A549 (cell line): ENCODE measurements at regions not wholly inside any gene's neighbourhood (a gene's known extent, or its start where the extent isn't known, plus 50 kb on each side); places are given as distances from the start of the nearest gene placed in this dataset.
"Not testable (repeated sequence)": the region's sequence is repeated elsewhere in the genome, so short reads cannot be mapped to it uniquely, and the experiment has no call there.

Experiments used
- ATAC-seq, 2 experiments: fragments of 200-7000 bp in 1 of 2; fragments of >200 bp in 1 of 2; cut with Nextera tagmentation in 1 of 2; cut with Tn5 transposase in 1 of 2; 3 replicates each; pipeline versions ENCODE4 v1.8.0 to v1.9.1; 2018 to 2020; ENCODE audit warnings: mild to moderate bottlenecking in 1 of 2, moderate library complexity in 1 of 2
- CTCF ChIA-PET: fragments of 300-600 bp; sonication (Branson Sonifier 250); formaldehyde crosslinking; extraction: SDS; loops from one replicate; lab custom pipeline; 2021; ENCODE audit warnings: antibody characterized with exemption, inconsistent platforms; lab: Yijun Ruan, JAX
- POLR2A ChIA-PET: fragments of 350-600 bp; formaldehyde crosslinking; extraction: SDS; loops from one replicate; lab custom pipeline; 2021; ENCODE audit warnings: antibody characterized with exemption, inconsistent platforms; lab: Yijun Ruan, JAX
- DNase-seq, 2 experiments: peaks; one replicate each; pipeline versions ENCODE4 v3.0.0 to v3.0.0-alpha.2; 2011 to 2016; ENCODE audit warnings: low read depth in 1 of 2, low spot score in 1 of 2
- FAIRE-seq: peaks from 2 replicates; lab custom pipeline; 2011; peaks lifted over from hg19 to GRCh38; lab: Jason Lieb, UNC
- H3K27ac ChIP-seq, 2 experiments: fragments of >200 bp; sonication (Bioruptor Twin); formaldehyde crosslinking; 3 replicates each; pipeline ENCODE4 v1.5.1; 2016 to 2017
- H3K4me1 ChIP-seq: fragments of >200 bp; sonication (Bioruptor Twin); formaldehyde crosslinking; 3 replicates; pipeline ENCODE4 v1.6.1; 2016
- H3K4me2 ChIP-seq: fragments of >200 bp; sonication (Bioruptor Twin); formaldehyde crosslinking; 3 replicates; pipeline ENCODE4 v1.6.1; 2016
- H3K4me3 ChIP-seq: fragments of >200 bp; sonication (Bioruptor Twin); formaldehyde crosslinking; 3 replicates; pipeline ENCODE4 v1.5.1; 2016
- H3K9me3 ChIP-seq: fragments of >200 bp; sonication (Bioruptor Twin); formaldehyde crosslinking; 3 replicates; pipeline ENCODE4 v1.6.1; 2016
- WGBS: methylation state at CpG from one replicate; pipeline ENCODE4 v1.1.6; 2017; ENCODE audit errors: missing lambda C conversion rate; 5-methylcytosine and 5-hydroxymethylcytosine counted together

DNA sequence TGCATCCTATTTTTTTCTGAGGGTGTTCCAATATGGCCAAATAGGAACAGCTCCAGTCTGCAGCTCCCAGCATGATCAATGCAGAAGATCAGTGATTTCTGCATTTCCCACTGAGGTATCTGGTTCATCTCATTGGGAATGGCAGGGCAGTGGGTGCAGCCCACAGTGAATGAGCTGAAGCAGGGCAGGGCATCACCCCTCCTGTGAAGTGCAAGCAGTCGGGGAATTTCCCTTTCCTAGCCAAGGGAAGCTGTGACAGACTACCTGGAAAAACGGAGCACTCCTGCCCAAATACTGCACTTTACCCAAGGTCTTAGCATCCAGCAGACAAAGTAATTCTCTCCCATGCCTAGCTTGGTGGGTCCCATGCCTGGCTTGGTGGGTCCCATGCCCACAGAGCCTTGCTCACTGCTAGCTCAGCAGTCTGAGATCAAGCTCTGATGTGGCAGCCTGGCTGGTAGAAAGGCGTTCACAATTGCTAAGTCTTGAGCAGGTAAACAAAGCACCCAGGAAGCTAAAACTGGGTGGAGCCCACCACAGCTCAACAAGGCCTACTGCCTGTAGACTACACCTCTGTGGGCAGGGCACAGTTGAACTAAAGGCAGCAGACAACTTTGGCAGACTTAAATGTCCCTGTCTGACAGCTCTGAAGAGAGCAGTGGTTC is 352.0 kb downstream of the CDY1B start:
- H3K4me1 ChIP-seq, H3K27ac ChIP-seq, H3K9me3 ChIP-seq, FAIRE-seq, H3K4me2 ChIP-seq, DNase-seq, H3K4me3 ChIP-seq, POLR2A ChIA-PET, CTCF ChIA-PET, ATAC-seq: not testable (repeated sequence)
- no CpG with 5 or more reads among the region's 3 CpGs for WGBS

DNA sequence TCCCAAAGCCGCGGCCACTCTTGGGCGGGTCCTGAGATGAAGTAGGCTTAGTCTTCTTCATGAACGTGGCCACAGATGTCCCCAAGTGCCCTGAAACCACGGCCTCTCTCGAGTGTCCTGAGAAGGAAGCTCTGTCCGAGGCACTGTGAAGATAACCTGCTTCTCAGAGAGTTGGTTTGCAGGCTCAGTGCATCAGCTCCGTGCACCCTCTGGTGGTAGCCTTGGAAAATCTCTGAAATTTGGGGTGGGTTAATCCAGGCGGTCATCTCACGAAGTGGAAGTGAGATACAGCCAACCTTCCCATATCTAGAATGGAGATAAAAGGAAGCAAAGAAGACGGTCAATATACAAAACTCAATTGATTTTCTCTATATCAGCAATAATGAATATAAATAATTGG is 365.9 kb downstream of the CDY1B start:
- H3K4me2 ChIP-seq, H3K9me3 ChIP-seq, FAIRE-seq, DNase-seq, H3K4me3 ChIP-seq, CTCF ChIA-PET, H3K4me1 ChIP-seq, H3K27ac ChIP-seq, POLR2A ChIA-PET: not testable (repeated sequence)
- no CpG with 5 or more reads among the region's 11 CpGs for WGBS
- peak; percentile 62 to 64; a peak in 3 of 6 replicates for ATAC-seq

DNA sequence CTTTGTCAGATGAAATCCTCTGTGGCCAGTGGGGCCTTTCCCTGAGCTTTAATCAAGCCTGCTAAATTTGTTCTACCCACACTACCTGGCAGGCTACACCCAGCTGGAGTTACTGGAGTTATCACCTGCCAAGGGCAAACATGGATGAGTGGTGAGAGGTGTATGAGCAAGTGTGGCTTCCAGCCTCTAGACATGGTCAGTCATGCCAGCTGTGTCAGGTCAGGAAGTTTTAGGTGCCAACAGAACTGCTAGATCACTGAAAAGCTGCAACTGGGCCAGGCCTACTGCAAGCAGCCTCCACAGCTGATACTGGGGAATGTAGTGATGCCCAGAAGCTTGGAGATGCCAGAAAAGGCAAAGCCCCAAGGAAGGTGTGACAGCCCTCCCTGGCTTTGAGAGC is 378.0 kb downstream of the CDY1B start:
- POLR2A ChIA-PET, H3K27ac ChIP-seq, FAIRE-seq, H3K4me1 ChIP-seq, H3K4me2 ChIP-seq, CTCF ChIA-PET, DNase-seq, H3K9me3 ChIP-seq, ATAC-seq, H3K4me3 ChIP-seq: not testable (repeated sequence)

DNA sequence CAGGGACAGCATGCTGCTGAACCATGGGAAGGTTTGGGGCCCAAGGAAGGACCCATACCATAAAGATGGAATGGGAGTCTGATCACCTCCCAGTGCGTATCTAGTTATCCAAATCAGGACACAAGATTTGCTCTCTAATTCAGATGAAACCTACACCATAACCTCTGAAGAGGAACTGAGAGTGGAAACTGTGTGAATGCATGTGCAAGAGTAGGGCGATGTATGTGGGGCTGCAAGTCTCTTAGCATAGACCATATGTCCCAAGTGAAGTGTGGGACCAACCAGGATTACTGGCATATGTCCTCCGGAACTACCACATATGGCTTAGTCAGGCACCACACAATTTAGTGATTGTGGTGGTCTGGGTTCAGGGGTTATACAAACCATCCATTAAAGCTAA is 403.0 kb downstream of the DAZ2 start:
- H3K4me2 ChIP-seq, ATAC-seq, FAIRE-seq, H3K4me3 ChIP-seq, CTCF ChIA-PET, H3K4me1 ChIP-seq, POLR2A ChIA-PET, H3K27ac ChIP-seq, DNase-seq, H3K9me3 ChIP-seq: not testable (repeated sequence)
- no CpG with 5 or more reads among the region's 3 CpGs for WGBS

DNA sequence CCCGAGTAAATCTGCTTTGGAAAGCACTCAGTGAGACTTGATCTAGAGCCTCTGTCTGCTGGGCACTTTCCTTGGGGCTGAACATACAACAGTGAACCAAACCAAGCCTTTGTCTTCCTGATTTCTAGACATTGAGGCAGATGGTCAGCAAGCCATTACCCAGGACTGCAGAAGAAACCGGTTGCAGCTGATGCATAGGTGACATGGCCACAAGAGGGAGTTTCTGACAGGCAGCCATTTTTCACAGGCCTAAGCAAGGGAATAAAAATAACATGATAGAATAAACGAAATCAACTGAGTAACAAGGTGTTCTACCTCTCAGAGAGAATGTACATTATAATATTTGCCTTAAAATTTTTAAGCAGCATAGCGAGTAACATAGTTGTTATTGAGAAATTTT is 391.1 kb downstream of the DAZ2 start:
- FAIRE-seq, H3K4me1 ChIP-seq, H3K27ac ChIP-seq, DNase-seq, POLR2A ChIA-PET, ATAC-seq, H3K4me2 ChIP-seq, H3K4me3 ChIP-seq, CTCF ChIA-PET, H3K9me3 ChIP-seq: not testable (repeated sequence)
- WGBS, result no CpG with 5 or more reads among the region's 4 CpGs

DNA sequence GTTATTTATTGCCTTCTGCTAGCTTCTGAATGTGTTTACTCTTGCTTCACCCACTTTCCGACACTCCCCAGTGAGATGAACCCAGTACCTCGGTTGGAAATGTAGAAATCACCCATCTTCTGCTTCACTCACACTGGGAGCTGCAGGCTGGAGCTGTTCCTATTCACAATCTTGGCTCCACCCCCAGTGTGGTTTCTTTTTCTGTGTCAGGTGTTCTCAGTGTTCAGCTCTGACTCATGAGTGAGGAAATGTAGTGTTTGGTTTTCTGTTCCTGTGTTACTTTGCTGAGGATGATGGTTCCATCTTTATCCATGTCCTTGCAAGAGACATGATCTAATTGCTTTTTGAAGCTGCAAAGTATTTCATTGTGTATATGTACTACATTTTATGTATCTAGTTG is 377.2 kb downstream of the DAZ2 start:
- POLR2A ChIA-PET, ATAC-seq, H3K27ac ChIP-seq, H3K4me2 ChIP-seq, H3K9me3 ChIP-seq, CTCF ChIA-PET, DNase-seq, FAIRE-seq, H3K4me3 ChIP-seq, H3K4me1 ChIP-seq: not testable (repeated sequence)
- WGBS, result no CpG with 5 or more reads among the region's 2 CpGs

DNA sequence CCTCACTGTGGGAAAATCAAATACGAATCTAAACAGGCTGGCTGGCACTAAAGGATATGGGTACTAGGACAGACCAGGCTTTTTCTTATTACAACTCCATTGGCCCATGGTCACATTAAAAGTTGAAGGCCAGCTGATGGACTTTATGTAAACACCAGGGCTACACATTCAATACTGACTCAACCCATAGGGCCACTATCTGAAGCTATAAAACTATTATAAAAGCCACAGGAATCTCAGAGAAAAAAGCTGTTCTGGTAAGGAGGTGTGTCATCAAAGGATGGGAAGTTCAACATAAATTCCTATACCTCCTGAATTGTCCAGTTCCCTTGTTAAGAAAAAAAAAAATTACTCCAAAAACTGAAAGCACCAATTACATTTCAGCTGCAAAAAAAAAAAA is 370.9 kb downstream of the DAZ2 start:
- H3K27ac ChIP-seq, H3K4me2 ChIP-seq, H3K4me1 ChIP-seq, FAIRE-seq, H3K9me3 ChIP-seq, POLR2A ChIA-PET, DNase-seq, CTCF ChIA-PET, H3K4me3 ChIP-seq, ATAC-seq: not testable (repeated sequence)
- WGBS, result no CpG with 5 or more reads among the region's 1 CpG

DNA sequence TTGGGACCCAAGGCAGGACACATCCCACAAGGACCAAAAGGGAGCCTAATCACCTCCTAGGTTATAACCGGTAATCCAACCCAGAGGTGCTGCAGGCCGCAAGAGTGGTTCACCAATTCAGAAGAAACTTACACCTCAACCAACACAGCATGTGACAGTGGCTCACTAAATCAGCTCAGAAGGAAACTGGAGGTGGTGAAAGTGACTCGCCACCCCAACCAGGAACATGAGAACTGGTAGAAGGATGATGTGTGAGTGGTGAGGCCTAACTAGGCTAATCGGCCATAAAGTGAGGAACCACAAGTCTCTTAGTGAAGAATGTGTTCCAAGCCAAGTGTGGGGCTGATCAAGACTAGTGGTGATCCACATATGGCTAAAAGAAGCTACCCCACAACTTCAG is 369.1 kb downstream of the DAZ2 start:
- no CpG with 5 or more reads among the region's 4 CpGs for WGBS
- FAIRE-seq, CTCF ChIA-PET, H3K4me1 ChIP-seq, H3K9me3 ChIP-seq, ATAC-seq, H3K4me2 ChIP-seq, POLR2A ChIA-PET, H3K4me3 ChIP-seq, DNase-seq, H3K27ac ChIP-seq: not testable (repeated sequence)
